ENCODE measurements at regions not wholly inside any gene's neighbourhood (a gene's known extent, or its start where the extent isn't known, plus 50 kb on each side); places are given as distances from the start of the nearest gene placed in this dataset.

GRCh38 chr22:49218142-49218541, 609.5 kb downstream of the BRD1 start:
- H3K9me3 ChIP-seq (ENCODE audit: control extremely low read depth in 1 of 3, control insufficient read depth in 2 of 3, insufficient read depth in 1 of 3, low read length in 2 of 3): peaks cover 0 to 14% (median 4%) of the 10 kb centered on the region in 3 donors
- TF ChIP-seq EZH2 (IDR thresholded peaks at IDR 0.05; ENCODE audit: borderline replicate concordance, insufficient read depth, low read depth, low read length, poor library complexity, severe bottlenecking) (no peak), CTCF (IDR thresholded peaks at IDR 0.05) (no peak)
- 92% methylated on average over 12 of the region's 12 CpGs for WGBS (ENCODE audit: insufficient coverage)
- no peak overlapping the region for H3K27ac Mint-ChIP-seq
- H3K27me3 ChIP-seq (replicated peaks in 1 of 4; ENCODE audit: control extremely low read depth in 1 of 4, control insufficient read depth in 3 of 4, insufficient read depth in 4 of 4, low read length in 3 of 4): peaks cover 0 to 4% (median 0%) of the 10 kb centered on the region in 4 experiments
- ATAC-seq (ENCODE audit: low read depth) (no peak), DNase-seq (no peak)
- H3K27ac ChIP-seq (ENCODE audit: low read length in 2 of 2): no peak overlapping the region
- H3K4me3 Mint-ChIP-seq: no peak overlapping the region
- H3K27me3 Mint-ChIP-seq: peaks cover 13% of the 10 kb centered on the region
- no peak overlapping the region for H2AFZ ChIP-seq (ENCODE audit: insufficient read depth, low read depth, low read length, poor library complexity, severe bottlenecking)
- no peaks in the 10 kb centered on the region for H3K79me2 ChIP-seq (ENCODE audit: control insufficient read depth, insufficient read depth, low read length)
- H3K4me2 ChIP-seq (replicated peaks; ENCODE audit: low read depth, low read length, poor library complexity, severe bottlenecking): no peak overlapping the region
- no peaks in the 10 kb centered on the region for H3K4me1 ChIP-seq (ENCODE audit: control insufficient read depth in 2 of 2, insufficient read depth in 2 of 2, low read length in 2 of 2)
- intact Hi-C loops (cut with micrococcal nuclease): no loop called here
- no peaks in the 10 kb centered on the region for H3K36me3 ChIP-seq (replicated peaks in 1 of 2; ENCODE audit: control extremely low read depth in 1 of 2, control insufficient read depth in 1 of 2, extremely low read depth in 1 of 2, insufficient read depth in 2 of 2, low read length in 1 of 2)
- no peaks in the 10 kb centered on the region for H3K4me1 Mint-ChIP-seq
- H3K9ac ChIP-seq (ENCODE audit: low read length): no peak overlapping the region
- ChIA-PET CTCF (no interaction called here), POLR2A (no interaction called here)
- H4K20me1 ChIP-seq (ENCODE audit: control insufficient read depth, insufficient read depth, low read length, poor library complexity, severe bottlenecking): no peaks in the 10 kb centered on the region
- H3K4me3 ChIP-seq (ENCODE audit: control extremely low read depth in 1 of 5, extremely low read depth in 1 of 5, insufficient read depth in 1 of 5, low read depth in 2 of 5, low read length in 4 of 5): no peak overlapping the region
- H3K9me3 Mint-ChIP-seq (ENCODE audit: insufficient read depth): peaks cover 15% of the 10 kb centered on the region

GRCh38 chr22:49216579-49216978, 611.1 kb downstream of the BRD1 start:
- DNase-seq: no peak
- no CpG with 5 or more reads among the region's 5 CpGs for WGBS (ENCODE audit: insufficient coverage)
- no peaks in the 10 kb centered on the region for H3K36me3 ChIP-seq (replicated peaks in 1 of 2; ENCODE audit: control extremely low read depth in 1 of 2, control insufficient read depth in 1 of 2, extremely low read depth in 1 of 2, insufficient read depth in 2 of 2, low read length in 1 of 2)

More at GRCh38 chr22:49216579-49216978, 611.1 kb downstream of the BRD1 start:
- no peak overlapping the region for H3K4me3 ChIP-seq (ENCODE audit: control extremely low read depth in 1 of 5, extremely low read depth in 1 of 5, insufficient read depth in 1 of 5, low read depth in 2 of 5, low read length in 4 of 5)
- ChIA-PET POLR2A (no interaction called here), CTCF (no interaction called here)
- H4K20me1 ChIP-seq (ENCODE audit: control insufficient read depth, insufficient read depth, low read length, poor library complexity, severe bottlenecking): no peaks in the 10 kb centered on the region
- no peak overlapping the region for H3K9ac ChIP-seq (ENCODE audit: low read length)
- Mint-ChIP-seq H3K9me3 (ENCODE audit: insufficient read depth) (peaks cover 15% of the 10 kb centered on the region), H3K4me1 (no peaks in the 10 kb centered on the region), H3K27me3 (peaks cover 13% of the 10 kb centered on the region), H3K4me3 (no peak overlapping the region), H3K27ac (no peak overlapping the region)
- peaks cover 0 to 4% (median 0%) of the 10 kb centered on the region in 4 experiments for H3K27me3 ChIP-seq (replicated peaks in 1 of 4; ENCODE audit: control extremely low read depth in 1 of 4, control insufficient read depth in 3 of 4, insufficient read depth in 4 of 4, low read length in 3 of 4)
- intact Hi-C loops (cut with micrococcal nuclease): no loop called here
- no peak for ATAC-seq (ENCODE audit: low read depth)
- H3K9me3 ChIP-seq (ENCODE audit: control extremely low read depth in 1 of 3, control insufficient read depth in 2 of 3, insufficient read depth in 1 of 3, low read length in 2 of 3): peaks cover 0 to 20% (median 4%) of the 10 kb centered on the region in 3 donors
- H3K4me1 ChIP-seq (ENCODE audit: control insufficient read depth in 2 of 2, insufficient read depth in 2 of 2, low read length in 2 of 2): no peaks in the 10 kb centered on the region
- H2AFZ ChIP-seq (ENCODE audit: insufficient read depth, low read depth, low read length, poor library complexity, severe bottlenecking): no peak overlapping the region
- no peak overlapping the region for H3K4me2 ChIP-seq (replicated peaks; ENCODE audit: low read depth, low read length, poor library complexity, severe bottlenecking)
- H3K27ac ChIP-seq (ENCODE audit: low read length in 2 of 2): no peak overlapping the region
- TF ChIP-seq CTCF (IDR thresholded peaks at IDR 0.05) (no peak), EZH2 (IDR thresholded peaks at IDR 0.05; ENCODE audit: borderline replicate concordance, insufficient read depth, low read depth, low read length, poor library complexity, severe bottlenecking) (no peak)
- no peaks in the 10 kb centered on the region for H3K79me2 ChIP-seq (ENCODE audit: control insufficient read depth, insufficient read depth, low read length)
